ENCODE measurements at regions not wholly inside any gene's neighbourhood (a gene's known extent, or its start where the extent isn't known, plus 50 kb on each side); places are given as distances from the start of the nearest gene placed in this dataset.

GRCh38 chr13:95494082-95494681 is 58.3 kb upstream of the CLDN10 start:
- Mint-ChIP-seq H3K9me3 (peaks cover 0 to 18% (median 5%) of the 10 kb centered on the region in 9 donors), H3K27ac (no peak overlapping the region), H3K27me3 (peaks cover 4 to 34% (median 6%) of the 10 kb centered on the region in 5 donors), H3K36me3 (peaks cover 0 to 13% (median 6%) of the 10 kb centered on the region in 3 donors), H3K4me1 (peaks cover 0 to 2% (median 0%) of the 10 kb centered on the region in 4 donors), H3K4me3 (no peak overlapping the region)
- DNase-seq (peak in 3 of 10 donors; percentile 25 to 38 (median 31)), ATAC-seq (no peak)
- POLR2A ChIA-PET: no interaction called here

GRCh38 chr13:95496485-95496884 is 56.0 kb upstream of the CLDN10 start:
- Mint-ChIP-seq H3K36me3 (peaks cover 0 to 23% (median 6%) of the 10 kb centered on the region in 3 donors), H3K4me1 (peaks cover 0 to 2% (median 0%) of the 10 kb centered on the region in 4 donors), H3K27me3 (peaks cover 4 to 34% (median 6%) of the 10 kb centered on the region in 5 donors), H3K4me3 (no peak overlapping the region), H3K27ac (no peak overlapping the region), H3K9me3 (peaks cover 0 to 21% (median 11%) of the 10 kb centered on the region in 9 donors)
- POLR2A ChIA-PET: no interaction called here
- DNase-seq (no peak), ATAC-seq (no peak)

- no peak overlapping the region for H3K27ac Mint-ChIP-seq
- POLR2A ChIA-PET: no interaction called here
Measured at GRCh38 chr13:95497381-95497807, 55.1 kb upstream of the CLDN10 start.

GRCh38 chr13:95498886-95499285 is 53.6 kb upstream of the CLDN10 start:
- ATAC-seq (no peak), DNase-seq (no peak)
- no peak overlapping the region for H3K27ac Mint-ChIP-seq
- H3K9me3 Mint-ChIP-seq: peaks cover 0 to 28% (median 12%) of the 10 kb centered on the region in 9 donors
- POLR2A ChIA-PET: no interaction called here
- peaks cover 0 to 28% (median 6%) of the 10 kb centered on the region in 3 donors for H3K36me3 Mint-ChIP-seq
- peaks cover 0 to 2% (median 0%) of the 10 kb centered on the region in 4 donors for H3K4me1 Mint-ChIP-seq
- no peak overlapping the region for H3K4me3 Mint-ChIP-seq
- peaks cover 4 to 22% (median 6%) of the 10 kb centered on the region in 5 donors for H3K27me3 Mint-ChIP-seq

More at GRCh38 chr13:95497381-95497807, 55.1 kb upstream of the CLDN10 start:
- Mint-ChIP-seq H3K36me3 (peaks cover 0 to 28% (median 6%) of the 10 kb centered on the region in 3 donors), H3K9me3 (peaks cover 0 to 28% (median 14%) of the 10 kb centered on the region in 9 donors), H3K27me3 (peaks cover 4 to 32% (median 6%) of the 10 kb centered on the region in 5 donors), H3K4me1 (peaks cover 0 to 2% (median 0%) of the 10 kb centered on the region in 4 donors), H3K4me3 (no peak overlapping the region)
- DNase-seq: no peak
- ATAC-seq: no peak

GRCh38 chr13:95499811-95500712 is 52.5 kb upstream of the CLDN10 start:
- peaks cover 1 to 15% (median 3%) of the 10 kb centered on the region in 5 donors for H3K27me3 Mint-ChIP-seq
- peaks cover 0 to 28% (median 6%) of the 10 kb centered on the region in 3 donors for H3K36me3 Mint-ChIP-seq
- peaks cover 0 to 2% (median 0%) of the 10 kb centered on the region in 4 donors for H3K4me1 Mint-ChIP-seq
- DNase-seq (no peak), ATAC-seq (no peak)
- no peak overlapping the region for H3K27ac Mint-ChIP-seq
- POLR2A ChIA-PET: no interaction called here
- no peak overlapping the region for H3K4me3 Mint-ChIP-seq
- peaks cover 0 to 28% (median 12%) of the 10 kb centered on the region in 9 donors for H3K9me3 Mint-ChIP-seq

- no peak for DNase-seq
- Mint-ChIP-seq H3K4me3 (no peak overlapping the region), H3K27me3 (peaks cover 0 to 8% (median 6%) of the 10 kb centered on the region in 5 donors), H3K36me3 (peaks cover 0 to 15% (median 0%) of the 10 kb centered on the region in 3 donors), H3K9me3 (peaks cover 0 to 20% (median 7%) of the 10 kb centered on the region in 9 donors), H3K4me1 (no peaks in the 10 kb centered on the region), H3K27ac (no peak overlapping the region)
- ATAC-seq: no peak
- POLR2A ChIA-PET: no interaction called here
Measured at GRCh38 chr13:95502216-95502615, 50.3 kb upstream of the CLDN10 start.
